Parathyroid adenoma (tissue), 2 donors: ENCODE measurements at regions not wholly inside any gene's neighbourhood (a gene's known extent, or its start where the extent isn't known, plus 50 kb on each side); places are given as distances from the start of the nearest gene placed in this dataset.

Experiments used
- H2AFZ ChIP-seq: fragments of 300-600 bp; sonication (generic); one replicate; pipeline ENCODE4 v1.7.0; 2017; ENCODE audit warnings: antibody characterized with exemption, mild to moderate bottlenecking
- H3K27ac ChIP-seq: fragments of 300-600 bp; sonication (generic); one replicate; pipeline ENCODE4 v1.7.0; 2017
- H3K27me3 ChIP-seq: fragments of 300-600 bp; sonication (generic); one replicate; pipeline ENCODE4 v1.7.0; 2017; ENCODE audit warnings: low read length; ENCODE audit not compliant: control insufficient read depth, insufficient read depth
- H3K36me3 ChIP-seq: fragments of 300-600 bp; sonication (generic); one replicate; pipeline ENCODE4 v1.7.0; 2017; ENCODE audit warnings: low read length; ENCODE audit not compliant: control insufficient read depth, insufficient read depth
- H3K4me1 ChIP-seq: fragments of 300-600 bp; sonication (generic); one replicate; pipeline ENCODE4 v1.7.0; 2017; ENCODE audit warnings: control low read depth
- H3K4me2 ChIP-seq: fragments of 300-600 bp; sonication (generic); one replicate; pipeline ENCODE4 v1.7.0; 2017; ENCODE audit warnings: low read length
- H3K4me3 ChIP-seq: fragments of 300-600 bp; sonication (generic); one replicate; pipeline ENCODE4 v1.7.0; 2017; ENCODE audit warnings: low read depth, low read length
- H3K79me2 ChIP-seq: fragments of 300-600 bp; sonication (generic); one replicate; pipeline ENCODE4 v1.7.0; 2017; ENCODE audit warnings: control low read depth
- H3K9ac ChIP-seq: fragments of 300-600 bp; sonication (generic); one replicate; pipeline ENCODE4 v1.7.0; 2017; ENCODE audit warnings: mild to moderate bottlenecking
- H3K9me3 ChIP-seq: fragments of 300-600 bp; sonication (generic); one replicate; pipeline ENCODE4 v1.7.0; 2017; ENCODE audit warnings: low read length; ENCODE audit not compliant: control insufficient read depth
- CTCF ChIP-seq: fragments of 300-600 bp; sonication (generic); IDR thresholded peaks from one replicate; pipeline ENCODE4 v1.7.0; 2017; ENCODE audit warnings: antibody characterized with exemption, mild to moderate bottlenecking
- donor health status: primary hyperparathyroidism.

DNA sequence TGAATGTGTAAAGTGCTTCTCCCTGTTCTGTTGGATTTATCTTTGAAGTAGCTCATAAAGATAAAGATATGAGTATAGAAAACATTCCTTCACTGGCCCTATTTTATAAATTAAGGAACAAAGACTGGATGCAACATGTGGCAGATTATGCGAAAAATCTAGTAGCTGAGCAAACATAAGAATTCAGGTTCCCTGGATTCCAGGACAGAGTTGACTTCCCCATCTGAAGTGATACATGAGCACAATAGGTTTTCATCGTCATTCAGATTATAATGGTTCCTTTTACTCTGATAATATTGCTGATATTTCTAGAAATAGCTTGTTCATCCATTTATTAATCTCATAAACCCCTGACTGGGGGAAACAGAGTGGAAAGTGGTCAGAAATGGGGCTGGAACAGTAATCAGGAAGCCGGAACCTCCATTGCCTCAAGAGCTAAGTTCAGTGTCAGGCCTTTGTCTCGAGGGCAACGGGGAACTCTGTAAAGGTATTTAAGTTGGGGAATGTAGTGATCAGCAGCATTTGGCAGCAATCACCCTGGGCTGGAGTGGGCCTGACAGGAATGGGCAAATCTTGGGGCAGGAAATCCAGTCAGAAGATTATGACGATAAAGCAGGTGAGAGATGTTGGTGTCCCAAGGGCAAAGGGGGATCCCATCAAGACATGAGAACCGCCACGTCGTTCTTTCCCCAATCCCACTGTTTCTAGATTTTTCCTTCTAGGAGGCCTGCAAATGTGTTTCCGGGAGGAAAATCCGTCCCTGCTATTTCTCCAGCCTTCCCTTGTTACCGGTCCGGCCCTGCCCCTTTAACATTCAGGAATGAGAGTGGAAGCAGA lies 232.5 kb upstream of the SERP2 start:
- Histone ChIP-seq H3K9ac (peak overlapping the region; percentile 76), H3K4me1 (peaks cover 5% of the 10 kb centered on the region), H3K79me2 (no peaks in the 10 kb centered on the region), H3K27me3 (no peaks in the 10 kb centered on the region), H3K9me3 (no peaks in the 10 kb centered on the region), H3K4me2 (peak overlapping the region; percentile 64), H2AFZ (peak overlapping the region; percentile 85), H3K27ac (peak overlapping the region; percentile 98), H3K4me3 (peak overlapping the region; percentile 61), H3K36me3 (no peaks in the 10 kb centered on the region)
- no peak for TF ChIP-seq CTCF

DNA sequence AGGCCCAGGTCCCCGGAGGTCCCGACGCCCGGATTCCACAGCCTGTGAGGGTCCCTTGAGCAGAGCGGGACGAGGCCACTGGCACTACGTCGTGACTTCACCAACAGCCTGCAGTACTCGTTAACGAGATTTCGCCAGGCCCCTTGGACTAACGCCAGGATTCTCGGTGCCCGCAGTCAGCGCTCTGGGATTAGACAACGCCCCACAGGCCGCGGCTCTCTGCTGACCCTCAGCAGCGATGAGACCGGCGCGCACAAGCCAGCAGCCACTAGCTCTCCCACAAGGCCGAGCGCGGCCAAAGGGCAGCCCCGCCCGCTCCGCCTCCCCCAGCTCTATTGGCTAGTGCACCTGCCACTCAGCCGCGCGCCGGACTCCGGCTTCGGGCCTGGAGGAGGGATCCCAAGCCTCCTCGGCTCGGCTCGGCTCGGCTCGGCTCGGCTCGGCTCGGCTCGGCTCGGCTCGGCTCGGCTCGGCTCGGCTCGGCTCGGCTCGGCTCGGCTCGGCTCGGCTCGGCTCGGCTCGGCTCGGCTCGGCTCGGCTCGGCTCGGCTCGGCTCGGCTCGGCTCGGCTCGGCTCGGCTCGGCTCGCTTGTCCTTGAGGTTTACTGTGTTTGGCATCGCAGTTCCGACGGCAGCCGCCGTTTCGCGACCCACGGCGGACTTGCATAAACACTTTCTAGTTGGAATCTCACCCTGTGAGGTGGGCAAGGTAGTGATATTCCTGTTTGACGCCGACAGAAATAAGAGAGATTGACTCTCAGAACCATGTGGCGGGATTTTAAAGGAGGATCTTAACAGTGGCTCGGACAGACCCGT lies 231.7 kb upstream of the SERP2 start:
- Histone ChIP-seq H3K27me3 (no peaks in the 10 kb centered on the region), H3K79me2 (no peaks in the 10 kb centered on the region), H3K4me3 (peak overlapping the region; percentile 96), H3K36me3 (no peaks in the 10 kb centered on the region), H3K27ac (peak overlapping the region; percentile 98), H3K4me2 (peak overlapping the region; percentile 96), H3K9ac (peak overlapping the region; percentile 76), H3K4me1 (peaks cover 5% of the 10 kb centered on the region), H3K9me3 (no peaks in the 10 kb centered on the region), H2AFZ (peak overlapping the region; percentile 91)
- TF ChIP-seq CTCF: peak; percentile 15

- H3K27me3 ChIP-seq: no peaks in the 10 kb centered on the region
- H3K9me3 ChIP-seq: no peaks in the 10 kb centered on the region
- no peaks in the 10 kb centered on the region for H3K36me3 ChIP-seq
- no peak for TF ChIP-seq CTCF
- peak overlapping the region; percentile 91 for H2AFZ ChIP-seq
- H3K27ac ChIP-seq: peak overlapping the region; percentile 73
- peak overlapping the region; percentile 96 for H3K4me2 ChIP-seq
- H3K4me1 ChIP-seq: peaks cover 5% of the 10 kb centered on the region
- H3K79me2 ChIP-seq: no peaks in the 10 kb centered on the region
- no peak overlapping the region for H3K9ac ChIP-seq
- peak overlapping the region; percentile 96 for H3K4me3 ChIP-seq
Measured at GRCh38 chr13:44142540-44142867, 231.1 kb upstream of the SERP2 start.

DNA sequence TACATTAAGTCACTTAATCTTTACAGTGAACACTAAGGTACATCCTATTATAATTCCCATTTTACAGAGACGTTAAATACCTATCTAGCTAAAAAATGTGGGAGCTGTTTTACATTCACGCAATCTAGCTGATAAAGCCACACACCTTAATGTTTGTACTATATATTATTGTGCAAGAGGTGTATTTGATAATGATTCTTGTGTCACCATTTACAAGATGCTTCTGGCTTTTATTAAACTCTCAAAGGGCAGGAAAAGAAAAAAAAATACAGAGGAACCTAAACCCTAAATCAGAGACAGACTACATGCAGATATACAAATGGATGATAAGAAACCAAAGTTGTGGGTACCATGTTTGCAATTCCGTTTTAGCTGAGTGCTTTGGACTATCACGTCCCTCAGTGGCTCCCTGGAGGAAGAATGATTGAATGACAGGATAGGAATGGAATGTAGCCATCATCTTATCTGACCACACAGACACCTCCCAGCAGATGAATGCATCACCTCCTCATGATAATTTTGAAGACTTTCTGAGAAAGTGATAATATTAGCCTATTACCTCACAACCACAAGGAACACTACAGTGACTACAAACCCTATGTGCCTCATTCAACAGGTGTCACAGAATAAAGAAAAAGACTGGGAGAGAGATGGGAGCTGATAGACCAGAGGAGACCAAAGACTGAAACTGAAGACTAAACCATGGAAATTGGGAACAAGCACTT lies 230.5 kb upstream of the SERP2 start:
- Histone ChIP-seq H3K79me2 (no peaks in the 10 kb centered on the region), H3K4me1 (peaks cover 5% of the 10 kb centered on the region), H3K4me2 (peak overlapping the region; percentile 96), H3K4me3 (peak overlapping the region; percentile 96), H3K27me3 (no peaks in the 10 kb centered on the region), H3K9me3 (no peaks in the 10 kb centered on the region), H3K27ac (no peak overlapping the region), H3K36me3 (no peaks in the 10 kb centered on the region), H2AFZ (peak overlapping the region; percentile 91), H3K9ac (no peak overlapping the region)
- TF ChIP-seq CTCF: no peak
